Parathyroid adenoma (tissue), 2 donors: ENCODE measurements at regions not wholly inside any gene's neighbourhood (a gene's known extent, or its start where the extent isn't known, plus 50 kb on each side); places are given as distances from the start of the nearest gene placed in this dataset.
"Not testable (repeated sequence)": the region's sequence is repeated elsewhere in the genome, so short reads cannot be mapped to it uniquely, and the experiment has no call there.

Experiments used
- H2AFZ ChIP-seq: fragments of 300-600 bp; sonication (generic); one replicate; pipeline ENCODE4 v1.7.0; 2017; ENCODE audit warnings: antibody characterized with exemption, mild to moderate bottlenecking
- H3K27ac ChIP-seq: fragments of 300-600 bp; sonication (generic); one replicate; pipeline ENCODE4 v1.7.0; 2017
- H3K27me3 ChIP-seq: fragments of 300-600 bp; sonication (generic); one replicate; pipeline ENCODE4 v1.7.0; 2017; ENCODE audit warnings: low read length; ENCODE audit not compliant: control insufficient read depth, insufficient read depth
- H3K36me3 ChIP-seq: fragments of 300-600 bp; sonication (generic); one replicate; pipeline ENCODE4 v1.7.0; 2017; ENCODE audit warnings: low read length; ENCODE audit not compliant: control insufficient read depth, insufficient read depth
- H3K4me1 ChIP-seq: fragments of 300-600 bp; sonication (generic); one replicate; pipeline ENCODE4 v1.7.0; 2017; ENCODE audit warnings: control low read depth
- H3K4me2 ChIP-seq: fragments of 300-600 bp; sonication (generic); one replicate; pipeline ENCODE4 v1.7.0; 2017; ENCODE audit warnings: low read length
- H3K4me3 ChIP-seq: fragments of 300-600 bp; sonication (generic); one replicate; pipeline ENCODE4 v1.7.0; 2017; ENCODE audit warnings: low read depth, low read length
- H3K79me2 ChIP-seq: fragments of 300-600 bp; sonication (generic); one replicate; pipeline ENCODE4 v1.7.0; 2017; ENCODE audit warnings: control low read depth
- H3K9ac ChIP-seq: fragments of 300-600 bp; sonication (generic); one replicate; pipeline ENCODE4 v1.7.0; 2017; ENCODE audit warnings: mild to moderate bottlenecking
- H3K9me3 ChIP-seq: fragments of 300-600 bp; sonication (generic); one replicate; pipeline ENCODE4 v1.7.0; 2017; ENCODE audit warnings: low read length; ENCODE audit not compliant: control insufficient read depth
- TF ChIP-seq, protein P1 (sequence below): fragments of 300-600 bp; sonication (generic); IDR thresholded peaks from one replicate; pipeline ENCODE4 v1.7.0; 2017; ENCODE audit warnings: antibody characterized with exemption, mild to moderate bottlenecking
- donor health status: primary hyperparathyroidism.

DNA sequence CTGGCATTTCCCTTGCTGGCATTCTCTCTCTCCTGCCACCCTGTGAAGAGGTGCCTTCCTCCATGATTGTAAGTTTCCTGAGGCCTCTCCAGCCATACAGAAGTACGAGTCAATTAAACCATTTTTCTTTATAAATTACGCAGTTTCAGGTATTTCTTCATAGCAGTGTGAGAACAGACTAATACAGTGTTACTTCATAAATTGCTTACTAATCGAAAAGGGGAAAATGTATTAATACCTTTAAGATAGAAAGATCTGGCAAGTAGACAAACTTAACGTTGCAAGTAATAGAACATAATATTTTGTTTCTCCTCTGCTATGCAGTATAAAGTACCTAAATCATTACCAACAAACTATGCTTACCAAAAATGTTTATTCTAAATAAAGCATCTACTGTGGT, 178.3 kb upstream of the LAMA2 start:
- H3K9me3 ChIP-seq = no peaks in the 10 kb centered on the region
- H3K4me3 ChIP-seq = no peak overlapping the region
- no peak overlapping the region for H3K4me2 ChIP-seq
- TF ChIP-seq, protein P1, sequence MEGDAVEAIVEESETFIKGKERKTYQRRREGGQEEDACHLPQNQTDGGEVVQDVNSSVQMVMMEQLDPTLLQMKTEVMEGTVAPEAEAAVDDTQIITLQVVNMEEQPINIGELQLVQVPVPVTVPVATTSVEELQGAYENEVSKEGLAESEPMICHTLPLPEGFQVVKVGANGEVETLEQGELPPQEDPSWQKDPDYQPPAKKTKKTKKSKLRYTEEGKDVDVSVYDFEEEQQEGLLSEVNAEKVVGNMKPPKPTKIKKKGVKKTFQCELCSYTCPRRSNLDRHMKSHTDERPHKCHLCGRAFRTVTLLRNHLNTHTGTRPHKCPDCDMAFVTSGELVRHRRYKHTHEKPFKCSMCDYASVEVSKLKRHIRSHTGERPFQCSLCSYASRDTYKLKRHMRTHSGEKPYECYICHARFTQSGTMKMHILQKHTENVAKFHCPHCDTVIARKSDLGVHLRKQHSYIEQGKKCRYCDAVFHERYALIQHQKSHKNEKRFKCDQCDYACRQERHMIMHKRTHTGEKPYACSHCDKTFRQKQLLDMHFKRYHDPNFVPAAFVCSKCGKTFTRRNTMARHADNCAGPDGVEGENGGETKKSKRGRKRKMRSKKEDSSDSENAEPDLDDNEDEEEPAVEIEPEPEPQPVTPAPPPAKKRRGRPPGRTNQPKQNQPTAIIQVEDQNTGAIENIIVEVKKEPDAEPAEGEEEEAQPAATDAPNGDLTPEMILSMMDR = no peak
- H2AFZ ChIP-seq = no peak overlapping the region
- no peaks in the 10 kb centered on the region for H3K4me1 ChIP-seq
- H3K27me3 ChIP-seq = no peaks in the 10 kb centered on the region
- H3K9ac ChIP-seq = no peak overlapping the region
- H3K79me2 ChIP-seq = no peaks in the 10 kb centered on the region
- H3K27ac ChIP-seq = no peak overlapping the region
- no peaks in the 10 kb centered on the region for H3K36me3 ChIP-seq

GRCh38 chr6:128703794-128704193, 179.1 kb upstream of the LAMA2 start:
- H2AFZ ChIP-seq, H3K79me2 ChIP-seq, H3K36me3 ChIP-seq, H3K9ac ChIP-seq, H3K27me3 ChIP-seq, H3K4me3 ChIP-seq, H3K9me3 ChIP-seq, H3K4me1 ChIP-seq, H3K27ac ChIP-seq, H3K4me2 ChIP-seq: not testable (repeated sequence)

DNA sequence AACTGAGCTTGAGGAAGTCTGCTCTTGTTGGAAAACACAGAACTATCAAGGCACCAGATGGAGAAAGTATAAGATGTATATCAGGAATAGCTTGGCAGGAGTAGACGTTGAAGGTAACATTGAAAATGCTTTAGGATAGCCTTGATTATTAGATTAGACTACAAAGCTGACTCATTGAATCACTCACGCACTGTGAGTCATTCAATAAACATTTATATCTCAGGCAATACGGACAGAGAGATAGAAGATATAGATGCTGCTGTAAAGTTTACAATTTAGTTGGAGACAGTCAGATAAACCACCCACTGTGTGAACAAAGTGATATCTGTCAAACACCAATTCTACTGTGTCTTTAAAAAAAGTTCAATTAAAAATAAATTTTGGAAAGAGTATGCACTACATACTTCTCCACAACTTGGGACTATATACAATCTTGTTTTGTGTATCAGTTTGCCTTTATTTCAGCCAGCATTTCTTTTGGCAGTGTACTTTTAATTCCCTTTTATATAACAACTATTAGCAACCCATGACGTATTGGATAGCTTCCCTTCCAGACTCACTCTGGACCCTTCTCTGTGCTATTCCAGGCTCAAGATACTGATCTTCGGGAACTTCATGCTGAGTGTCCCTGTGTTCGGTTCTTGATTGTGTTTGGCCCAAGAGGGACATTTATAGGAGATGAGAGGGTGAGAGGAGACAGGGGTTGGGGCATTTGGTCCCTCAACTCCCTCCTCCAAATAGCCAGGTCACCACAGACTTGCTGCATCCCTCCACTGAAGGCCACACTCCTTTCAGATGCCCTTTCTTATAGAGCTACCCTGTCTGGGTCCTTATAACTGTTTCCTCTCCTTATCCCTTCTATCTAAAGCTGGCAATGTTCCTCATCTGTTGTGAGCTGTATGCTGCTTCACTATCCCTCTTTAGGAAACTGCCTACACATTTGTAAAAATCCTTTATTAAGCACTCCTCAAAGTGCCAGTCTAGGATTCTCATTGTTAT, 176.6 kb upstream of the PTPRK start:
- Histone ChIP-seq H3K4me1 (no peaks in the 10 kb centered on the region), H3K36me3 (no peaks in the 10 kb centered on the region), H3K79me2 (no peaks in the 10 kb centered on the region), H3K9me3 (no peaks in the 10 kb centered on the region), H3K4me2 (no peak overlapping the region), H3K27ac (no peak overlapping the region), H2AFZ (no peak overlapping the region), H3K4me3 (no peak overlapping the region), H3K9ac (no peak overlapping the region), H3K27me3 (no peaks in the 10 kb centered on the region)
- TF ChIP-seq, protein P1 = no peak

DNA sequence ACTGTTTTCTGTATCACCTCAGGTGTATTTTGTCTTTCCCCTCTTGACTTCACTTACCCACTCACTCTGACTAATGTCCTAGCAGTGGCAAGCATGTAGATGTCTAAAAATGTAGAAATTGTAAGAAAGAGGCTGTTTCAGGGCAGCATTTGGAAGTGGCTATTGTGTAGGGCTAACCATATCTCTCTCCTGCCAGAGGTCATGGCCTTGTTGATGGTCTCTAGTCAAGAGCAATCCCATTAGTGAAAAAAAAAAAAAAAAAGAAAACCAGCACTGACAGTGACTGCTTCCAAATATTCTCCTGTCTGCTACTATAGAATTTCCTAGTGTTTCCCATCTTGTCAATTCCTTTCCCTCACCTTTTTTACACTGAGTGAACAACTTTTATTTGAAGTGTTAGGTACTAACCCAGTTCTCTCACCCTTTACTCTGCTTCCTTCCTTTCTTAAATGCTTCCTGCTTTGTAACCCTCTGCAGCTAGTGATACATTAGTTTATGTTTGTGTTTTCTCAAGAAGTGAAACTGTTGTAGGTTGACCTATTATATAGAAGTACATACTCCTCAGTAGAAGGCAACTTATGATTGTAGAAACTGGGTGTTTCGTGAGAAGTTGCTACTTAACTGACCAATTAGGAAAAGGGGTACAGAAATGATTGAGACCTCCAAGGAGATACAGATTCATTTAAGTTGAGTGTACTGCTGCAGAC, 174.1 kb upstream of the PTPRK start:
- H3K4me3 ChIP-seq = no peak overlapping the region
- no peaks in the 10 kb centered on the region for H3K79me2 ChIP-seq
- no peaks in the 10 kb centered on the region for H3K27me3 ChIP-seq
- H3K27ac ChIP-seq = no peak overlapping the region
- no peak overlapping the region for H3K4me2 ChIP-seq
- no peak overlapping the region for H2AFZ ChIP-seq
- H3K4me1 ChIP-seq = no peaks in the 10 kb centered on the region
- no peak overlapping the region for H3K9ac ChIP-seq
- no peaks in the 10 kb centered on the region for H3K9me3 ChIP-seq
- TF ChIP-seq, protein P1 = no peak
- H3K36me3 ChIP-seq = no peaks in the 10 kb centered on the region

DNA sequence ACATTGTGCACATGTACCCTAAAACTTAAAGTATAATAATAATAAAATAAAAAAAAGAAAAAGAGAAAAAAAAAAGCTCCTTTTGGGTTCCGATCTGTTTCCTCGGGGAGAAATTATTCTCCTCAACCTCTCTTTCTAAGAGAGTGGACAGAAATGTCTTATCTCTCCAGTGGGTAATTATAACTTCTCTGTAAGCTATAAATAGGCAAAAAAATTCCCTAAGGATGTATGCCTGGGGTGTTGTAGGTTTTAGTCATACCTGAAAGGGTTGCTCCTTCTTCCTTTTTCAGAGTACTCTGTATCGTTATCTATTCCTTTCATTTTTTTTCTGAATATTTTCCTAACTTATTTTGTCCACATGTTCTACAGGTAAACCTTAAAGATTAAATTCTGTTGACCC, 169.7 kb upstream of the PTPRK start:
- H3K79me2 ChIP-seq = no peaks in the 10 kb centered on the region
- no peak overlapping the region for H3K27ac ChIP-seq
- H2AFZ ChIP-seq = no peak overlapping the region
- H3K4me1 ChIP-seq = no peaks in the 10 kb centered on the region
- no peaks in the 10 kb centered on the region for H3K36me3 ChIP-seq
- H3K9ac ChIP-seq = no peak overlapping the region
- H3K4me2 ChIP-seq = no peak overlapping the region
- H3K27me3 ChIP-seq = no peaks in the 10 kb centered on the region
- no peaks in the 10 kb centered on the region for H3K9me3 ChIP-seq
- TF ChIP-seq, protein P1 = no peak
- no peak overlapping the region for H3K4me3 ChIP-seq
